SK-N-SH (cell line): ENCODE measurements at regions not wholly inside any gene's neighbourhood (a gene's known extent, or its start where the extent isn't known, plus 50 kb on each side); places are given as distances from the start of the nearest gene placed in this dataset.

Source experiments
- CTCF ChIA-PET: fragments of 300-600, 350-600 bp; formaldehyde crosslinking; extraction: SDS; loops from one replicate; lab custom pipeline; 2021; lab: Yijun Ruan, JAX
- POLR2A ChIA-PET: fragments of 350-600 bp; sonication (Branson Sonifier 250); formaldehyde crosslinking; extraction: SDS; loops from one replicate; lab custom pipeline; 2020; ENCODE audit warnings: antibody characterized with exemption, inconsistent platforms; lab: Yijun Ruan, JAX
- DNase-seq: peaks from one replicate; pipeline ENCODE4 v3.0.0; 2012
- H2AFZ ChIP-seq: fragments of 200-600 bp; sonication (generic); 2 replicates; pipeline ENCODE4 v1.8.1; 2016; ENCODE audit warnings: antibody characterized with exemption, mild to moderate bottlenecking, low read depth
- H3F3A ChIP-seq: fragments of 200-600 bp; sonication (generic); replicated peaks from 2 replicates; pipeline ENCODE3; 2016; ENCODE audit warnings: antibody characterized with exemption, mild to moderate bottlenecking; ENCODE audit not compliant: insufficient read depth
- H3K27ac ChIP-seq, 2 experiments: fragments of 200-500 bp in 1 of 2; fragments of 200-600 bp in 1 of 2; sonication (Bioruptor generic) in 1 of 2; sonication (generic), shearing (Covaris generic) in 1 of 2; 2 replicates each; pipeline versions ENCODE4 v1.5.1 to v1.6.1; 2014 to 2016; ENCODE audit warnings: low read depth in 2 of 2, inconsistent platforms in 1 of 2, low read length in 1 of 2, mild to moderate bottlenecking in 1 of 2, mixed read lengths in 1 of 2
- H3K27me3 ChIP-seq: fragments of 200-600 bp; sonication (generic), shearing (Covaris generic); 2 replicates; pipeline ENCODE4 v1.6.1; 2016; ENCODE audit warnings: mixed run types; ENCODE audit not compliant: insufficient read depth
- H3K36me3 ChIP-seq, 2 experiments: fragments of 200-500 bp in 1 of 2; fragments of 200-600 bp in 1 of 2; sonication (Bioruptor generic) in 1 of 2; sonication (generic) in 1 of 2; replicated peaks in 1 of 2; 2 replicates each; pipeline versions ENCODE3 to v1.5.1; 2014 to 2016; ENCODE audit warnings: low read length in 1 of 2, mild to moderate bottlenecking in 1 of 2; ENCODE audit not compliant: insufficient read depth in 2 of 2, control insufficient read depth in 1 of 2
- H3K4me1 ChIP-seq, 2 experiments: fragments of 200-500 bp in 1 of 2; fragments of 200-600 bp in 1 of 2; sonication (Bioruptor generic) in 1 of 2; sonication (generic), shearing (Covaris generic) in 1 of 2; 2 replicates each; pipeline versions ENCODE4 v1.5.1 to v1.6.1; 2014 to 2016; ENCODE audit warnings: low read depth in 1 of 2, low read length in 1 of 2, mixed run types in 1 of 2; ENCODE audit not compliant: insufficient read depth in 2 of 2, control insufficient read depth in 1 of 2
- H3K4me2 ChIP-seq: fragments of 200-600 bp; sonication (generic), shearing (Covaris generic); 2 replicates; pipeline ENCODE4 v1.6.1; 2017; ENCODE audit warnings: mixed run types
- H3K4me3 ChIP-seq, 2 experiments: fragments of 200-500 bp in 1 of 2; fragments of 200-600 bp in 1 of 2; sonication (Bioruptor generic) in 1 of 2; sonication (generic), shearing (Covaris generic) in 1 of 2; 2 replicates each; pipeline versions ENCODE4 v1.5.1 to v1.8.1; 2014 to 2016; ENCODE audit warnings: low read depth in 2 of 2, inconsistent platforms in 1 of 2, low read length in 1 of 2, mild to moderate bottlenecking in 1 of 2, mixed read lengths in 1 of 2, moderate library complexity in 1 of 2
- H3K79me2 ChIP-seq: fragments of 200-600 bp; sonication (generic); 2 replicates; pipeline ENCODE4 v1.8.1; 2017; ENCODE audit warnings: mild to moderate bottlenecking; ENCODE audit not compliant: insufficient read depth
- H3K9ac ChIP-seq: fragments of 200-600 bp; sonication (generic); 2 replicates; pipeline ENCODE4 v1.6.1; 2017; ENCODE audit warnings: mixed run types
- H3K9me2 ChIP-seq: fragments of 200-600 bp; sonication (generic); 2 replicates; pipeline ENCODE4 v1.6.1; 2017; ENCODE audit warnings: mixed run types
- H3K9me3 ChIP-seq: fragments of 200-600 bp; sonication (generic); 2 replicates; pipeline ENCODE4 v1.6.1; 2017; ENCODE audit warnings: mixed run types, mild to moderate bottlenecking, moderate library complexity
- H4K20me1 ChIP-seq: fragments of 200-600 bp; sonication (generic); 2 replicates; pipeline ENCODE4 v1.6.1; 2017; ENCODE audit warnings: mild to moderate bottlenecking, mixed run types; ENCODE audit not compliant: insufficient read depth
- ELF1 ChIP-seq: IDR thresholded peaks from 2 replicates; pipeline ENCODE4 v1.4.0; 2012
- EP300 ChIP-seq, 2 experiments: IDR thresholded peaks; 2 replicates each; pipeline versions ENCODE4 v1.4.0 to v1.6.1; 2012; ENCODE audit warnings: borderline replicate concordance in 1 of 2, low read depth in 1 of 2, low read length in 1 of 2
- FOXM1 ChIP-seq: IDR thresholded peaks from 2 replicates; pipeline ENCODE4 v1.4.0; 2012; ENCODE audit warnings: low read depth, mild to moderate bottlenecking
- GATA2 ChIP-seq: sonication (generic); formaldehyde crosslinking; IDR thresholded peaks from 2 replicates; pipeline ENCODE4 v1.5.0; 2020; ENCODE audit warnings: mild to moderate bottlenecking, missing genetic modification reagents
- MAX ChIP-seq: IDR thresholded peaks from 2 replicates; pipeline ENCODE4 v1.4.0; 2012; ENCODE audit warnings: low read depth
- MXI1 ChIP-seq: IDR thresholded peaks from 2 replicates; pipeline ENCODE4 v1.6.1; 2012; ENCODE audit warnings: mild to moderate bottlenecking, low read depth, low read length, improper control_type of control experiment
- NFIC ChIP-seq: IDR thresholded peaks from 2 replicates; pipeline ENCODE4 v1.4.0; 2012; ENCODE audit warnings: borderline replicate concordance
- PBX3 ChIP-seq: IDR thresholded peaks from 2 replicates; pipeline ENCODE4; 2012
- RFX5 ChIP-seq: IDR thresholded peaks from 2 replicates; pipeline ENCODE4 v1.6.1; 2012; ENCODE audit warnings: mild to moderate bottlenecking, improper control_type of control experiment, low read length
- TCF12 ChIP-seq: IDR thresholded peaks from 2 replicates; pipeline ENCODE4 v1.4.0; 2012
- WGBS: methylation state at CpG from one replicate; pipeline ENCODE4 v1.1.6; 2017; ENCODE audit warnings: low lambda C conversion rate; 5-methylcytosine and 5-hydroxymethylcytosine counted together

- TF ChIP-seq TCF12 = no peak
These were observed 572.7 kb upstream of the ATP2B1 start (continued) for GRCh38 chr12:90281154-90281868.

- Histone ChIP-seq H3K27ac (no peak overlapping the region), H3K9me3 (no peaks in the 10 kb centered on the region), H4K20me1 (no peaks in the 10 kb centered on the region), H3K4me3 (no peak overlapping the region), H3K9me2 (no peaks in the 10 kb centered on the region), H3K79me2 (no peaks in the 10 kb centered on the region), H3K36me3 (no peaks in the 10 kb centered on the region), H3K4me2 (no peak overlapping the region), H3K9ac (no peak overlapping the region), H2AFZ (no peak overlapping the region), H3K27me3 (no peaks in the 10 kb centered on the region), H3K4me1 (no peaks in the 10 kb centered on the region), H3F3A (no peaks in the 10 kb centered on the region)
- ChIA-PET CTCF (no interaction called here), POLR2A (no interaction called here)
- WGBS = 36% methylated on average over 1 of the region's 1 CpG
- no peak for DNase-seq
- TF ChIP-seq TCF12 = no peak
- TF ChIP-seq FOXM1 = no peak
- TF ChIP-seq RFX5 = no peak
- TF ChIP-seq PBX3 = no peak
- no peak for TF ChIP-seq MAX
These were observed 572.0 kb upstream of the ATP2B1 start for GRCh38 chr12:90280564-90281058.

- Histone ChIP-seq H3K9ac (no peak overlapping the region), H3K9me3 (no peaks in the 10 kb centered on the region), H2AFZ (no peak overlapping the region), H3K9me2 (no peaks in the 10 kb centered on the region), H3K4me2 (no peak overlapping the region), H3K27me3 (no peaks in the 10 kb centered on the region), H3K4me1 (no peaks in the 10 kb centered on the region), H4K20me1 (no peaks in the 10 kb centered on the region), H3K36me3 (no peaks in the 10 kb centered on the region), H3K27ac (no peak overlapping the region), H3F3A (no peaks in the 10 kb centered on the region), H3K4me3 (no peak overlapping the region), H3K79me2 (no peaks in the 10 kb centered on the region)
- ChIA-PET CTCF (no interaction called here), POLR2A (no interaction called here)
- WGBS = 21% methylated on average over 1 of the region's 1 CpG
- DNase-seq = no peak
- TF ChIP-seq FOXM1 = no peak
These were observed 571.4 kb upstream of the ATP2B1 start for GRCh38 chr12:90280033-90280432.

- no peaks in the 10 kb centered on the region for H3K27me3 ChIP-seq
- DNase-seq = no peak
- CTCF ChIA-PET = interaction anchor here (1.2 kb wide), 1 partner anchor 634 kb away, joined by 3 read pairs; no protein-coding TSS in a partner anchor
- TF ChIP-seq EP300 (IDR thresholded peaks at IDR 0.05; ENCODE audit: borderline replicate concordance in 1 of 2, low read depth in 1 of 2, low read length in 1 of 2) (no peak), MXI1 (no peak), NFIC (no peak), ELF1 (no peak), GATA2 (CRISPR knock-in tag) (no peak), RFX5 (no peak), TCF12 (no peak), MAX (no peak), FOXM1 (no peak)
- H3K9ac ChIP-seq = no peak overlapping the region
- H3K79me2 ChIP-seq = no peaks in the 10 kb centered on the region
- no peak overlapping the region for H3K4me2 ChIP-seq
- no peak overlapping the region for H3K27ac ChIP-seq
- no peaks in the 10 kb centered on the region for H4K20me1 ChIP-seq
- no peaks in the 10 kb centered on the region for H3F3A ChIP-seq
- no peaks in the 10 kb centered on the region for H3K36me3 ChIP-seq
- POLR2A ChIA-PET = no interaction called here
- H3K9me2 ChIP-seq = no peaks in the 10 kb centered on the region
- no peak overlapping the region for H2AFZ ChIP-seq
- H3K9me3 ChIP-seq = no peaks in the 10 kb centered on the region
- WGBS = 27% methylated on average over 2 of the region's 2 CpGs
- no peak overlapping the region for H3K4me3 ChIP-seq
- H3K4me1 ChIP-seq = no peaks in the 10 kb centered on the region; a peak in 1 of 4 replicates
These were observed 566.5 kb upstream of the ATP2B1 start for GRCh38 chr12:90275088-90275487.
